Epithelial cell of proximal tubule (primary cell): ENCODE measurements at regions not wholly inside any gene's neighbourhood (a gene's known extent, or its start where the extent isn't known, plus 50 kb on each side); places are given as distances from the start of the nearest gene placed in this dataset.

Experiments used
- DNase-seq: peaks from one replicate; pipeline ENCODE4 v3.0.0-alpha.2; 2011; ENCODE audit warnings: low read depth
- H3K4me3 ChIP-seq: 2 replicates; pipeline ENCODE4 v1.5.1; 2011; ENCODE audit warnings: low read depth, mild to moderate bottlenecking, low read length
- TF ChIP-seq, protein P1 (sequence below): conservative IDR thresholded peaks from 2 replicates; pipeline ENCODE4 v1.5.1; 2012; ENCODE audit warnings: low read depth, mild to moderate bottlenecking, low read length

DNA sequence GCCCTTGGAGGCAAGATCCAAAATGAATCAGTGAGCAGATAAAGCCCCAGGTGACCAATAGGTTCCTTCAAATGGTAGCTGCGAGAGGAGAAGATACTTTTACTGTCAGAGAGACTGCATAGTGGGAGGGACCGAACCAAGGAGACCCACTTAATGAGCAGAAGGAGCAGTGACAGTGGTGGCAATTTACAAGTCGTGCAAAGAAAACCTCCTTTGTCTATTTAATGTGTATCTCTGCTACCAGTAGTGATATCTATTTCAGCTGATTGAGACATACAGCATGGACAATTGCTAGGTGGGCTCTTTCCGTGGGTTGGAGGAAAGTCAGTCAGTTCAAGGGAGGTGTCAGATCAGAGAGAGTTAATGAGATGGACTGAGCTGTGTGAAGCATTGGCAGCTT is 480.4 kb downstream of the GATA3 start:
- no peak for DNase-seq
- TF ChIP-seq, protein P1, sequence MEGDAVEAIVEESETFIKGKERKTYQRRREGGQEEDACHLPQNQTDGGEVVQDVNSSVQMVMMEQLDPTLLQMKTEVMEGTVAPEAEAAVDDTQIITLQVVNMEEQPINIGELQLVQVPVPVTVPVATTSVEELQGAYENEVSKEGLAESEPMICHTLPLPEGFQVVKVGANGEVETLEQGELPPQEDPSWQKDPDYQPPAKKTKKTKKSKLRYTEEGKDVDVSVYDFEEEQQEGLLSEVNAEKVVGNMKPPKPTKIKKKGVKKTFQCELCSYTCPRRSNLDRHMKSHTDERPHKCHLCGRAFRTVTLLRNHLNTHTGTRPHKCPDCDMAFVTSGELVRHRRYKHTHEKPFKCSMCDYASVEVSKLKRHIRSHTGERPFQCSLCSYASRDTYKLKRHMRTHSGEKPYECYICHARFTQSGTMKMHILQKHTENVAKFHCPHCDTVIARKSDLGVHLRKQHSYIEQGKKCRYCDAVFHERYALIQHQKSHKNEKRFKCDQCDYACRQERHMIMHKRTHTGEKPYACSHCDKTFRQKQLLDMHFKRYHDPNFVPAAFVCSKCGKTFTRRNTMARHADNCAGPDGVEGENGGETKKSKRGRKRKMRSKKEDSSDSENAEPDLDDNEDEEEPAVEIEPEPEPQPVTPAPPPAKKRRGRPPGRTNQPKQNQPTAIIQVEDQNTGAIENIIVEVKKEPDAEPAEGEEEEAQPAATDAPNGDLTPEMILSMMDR = no peak
- no peak overlapping the region for H3K4me3 ChIP-seq

DNA sequence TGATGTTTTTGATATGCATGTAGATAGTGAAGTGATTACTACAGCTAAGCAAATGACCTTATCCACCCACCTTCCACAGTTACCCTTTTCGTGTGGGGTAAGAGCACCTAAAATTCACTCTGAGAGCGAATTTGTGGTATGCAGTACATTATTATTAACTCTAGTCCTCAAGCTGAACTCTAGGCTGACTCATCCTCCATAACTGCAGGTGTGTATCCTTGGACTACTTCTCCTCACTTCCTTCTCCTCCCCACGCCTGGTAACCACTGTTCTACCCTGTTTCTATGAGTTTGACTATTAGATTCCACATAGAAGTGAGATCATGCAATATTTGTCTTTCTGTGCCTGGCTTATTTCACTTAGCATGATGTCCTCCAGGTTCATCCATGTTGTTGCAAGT is 484.6 kb downstream of the GATA3 start:
- DNase-seq = peak; percentile 41
- no peak overlapping the region for H3K4me3 ChIP-seq
- TF ChIP-seq, protein P1 = no peak

DNA sequence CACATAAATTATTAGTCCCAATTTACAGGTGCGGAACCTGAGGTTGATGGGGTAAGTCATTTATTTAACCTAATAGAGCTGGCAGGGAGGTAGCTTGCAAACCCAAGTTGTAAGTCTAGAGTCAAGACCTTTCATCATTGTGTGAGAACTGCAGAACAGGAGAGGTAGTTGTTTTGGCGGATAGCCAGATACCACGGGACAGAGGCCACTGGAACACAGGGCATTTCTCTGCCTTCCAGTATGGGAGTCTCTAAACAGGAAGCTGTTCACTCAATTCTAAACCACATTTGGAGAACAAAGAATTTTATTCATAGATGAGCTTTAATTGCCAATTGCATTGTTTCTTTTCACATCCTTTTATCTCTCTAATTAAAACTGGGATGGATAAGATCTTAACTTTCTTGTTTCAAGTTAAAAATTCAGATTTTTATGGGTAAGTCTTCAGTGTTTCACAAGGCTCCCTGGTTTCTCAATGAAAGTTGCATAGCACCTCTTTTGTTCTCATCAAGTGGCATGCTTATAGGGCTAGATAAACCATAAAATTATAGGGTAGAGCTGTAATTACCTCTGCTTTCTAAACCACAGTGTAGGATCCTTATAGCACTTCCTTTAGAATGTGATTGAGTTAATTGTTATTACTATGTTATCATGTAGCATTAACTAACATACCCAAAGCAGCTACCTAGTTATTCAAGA is 489.0 kb downstream of the GATA3 start:
- DNase-seq = peak; percentile 35
- H3K4me3 ChIP-seq = no peak overlapping the region
- TF ChIP-seq, protein P1 = no peak

DNA sequence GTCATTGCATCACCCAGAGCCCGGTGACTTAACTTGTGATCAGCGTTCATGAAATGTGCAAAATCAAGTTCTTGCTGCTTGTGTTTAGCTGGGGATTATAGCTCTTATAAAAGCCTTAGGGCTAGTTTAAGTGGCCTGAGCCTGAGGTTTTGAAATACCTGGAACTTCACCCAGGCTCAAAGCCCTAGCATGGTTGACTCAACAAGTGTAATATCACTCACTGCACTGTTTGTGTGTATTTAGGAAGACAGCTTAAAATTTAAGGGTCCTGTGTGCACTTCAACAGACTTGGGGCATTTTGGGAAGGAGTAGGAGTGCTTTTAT is 489.5 kb downstream of the GATA3 start:
- H3K4me3 ChIP-seq = no peak overlapping the region
- DNase-seq = no peak
- TF ChIP-seq, protein P1 = no peak

DNA sequence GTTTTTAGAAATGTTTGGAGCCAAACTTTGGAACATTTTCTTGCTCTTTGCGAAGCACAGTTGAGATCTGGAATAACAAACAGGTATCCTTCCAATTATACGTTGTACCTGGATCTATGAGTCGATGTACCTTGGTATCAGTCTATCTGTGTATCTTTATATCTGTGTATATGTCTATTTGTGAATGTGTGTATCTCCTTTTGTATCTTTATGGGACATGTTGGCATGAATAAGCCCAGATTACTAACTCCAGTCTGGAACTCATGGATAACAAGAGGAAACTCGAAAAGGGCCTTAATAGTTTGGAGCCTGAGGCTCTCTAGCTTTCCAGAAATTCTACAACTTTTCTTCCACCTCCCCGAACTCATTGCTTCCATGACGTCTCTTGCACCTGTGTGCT is 490.0 kb downstream of the GATA3 start:
- no peak overlapping the region for H3K4me3 ChIP-seq
- DNase-seq = no peak
- TF ChIP-seq, protein P1 = no peak

DNA sequence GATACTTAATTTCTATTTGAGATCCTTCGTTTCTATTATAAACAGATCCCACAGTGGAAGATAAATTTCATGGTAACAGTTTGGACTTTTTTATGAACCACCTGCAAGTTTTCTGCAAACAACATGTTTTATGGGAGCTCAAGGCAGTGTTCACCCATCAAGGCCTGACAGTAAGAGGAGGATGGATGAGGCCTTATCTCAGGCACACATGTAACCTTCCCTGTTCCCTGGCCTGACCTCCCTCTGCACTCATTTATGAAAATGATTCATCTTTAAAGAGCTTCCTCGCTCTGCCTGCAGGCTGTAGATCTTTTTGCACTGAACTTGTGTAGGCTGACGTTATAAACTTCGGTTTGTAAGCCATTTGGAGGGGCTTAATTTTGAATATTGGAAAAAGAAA is 500.1 kb downstream of the GATA3 start:
- TF ChIP-seq, protein P1 = no peak
- no peak overlapping the region for H3K4me3 ChIP-seq
- no peak for DNase-seq

DNA sequence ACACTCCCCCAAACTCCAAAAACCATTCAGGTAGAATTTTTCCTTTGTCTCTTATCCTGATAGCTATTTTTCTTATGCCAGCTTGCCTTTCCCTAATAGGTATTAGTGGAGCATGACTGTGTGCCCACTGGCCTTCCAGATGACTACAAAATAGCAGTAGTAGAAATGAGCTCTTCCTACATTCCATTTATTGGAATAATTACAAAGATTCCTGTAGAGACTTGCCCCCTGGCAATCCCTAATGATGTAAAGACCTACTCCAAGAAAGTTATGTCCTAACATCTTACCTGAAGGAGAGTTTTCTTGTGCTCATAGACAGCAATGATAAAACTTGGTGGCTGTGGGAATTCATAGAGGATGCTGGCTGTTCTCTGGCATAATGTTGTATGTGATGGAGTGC is 501.8 kb downstream of the GATA3 start:
- DNase-seq = no peak
- H3K4me3 ChIP-seq = no peak overlapping the region
- TF ChIP-seq, protein P1 = no peak
